Heart right ventricle (tissue), 16 donors: ENCODE measurements at regions not wholly inside any gene's neighbourhood (a gene's known extent, or its start where the extent isn't known, plus 50 kb on each side); places are given as distances from the start of the nearest gene placed in this dataset.

Source experiments
- ATAC-seq, 8 donors: fragments of 200-7000 bp; cut with Tn5 transposase; one replicate each; pipeline ENCODE4 v1.9.1; 2020; ENCODE audit warnings: mild to moderate bottlenecking in 8 of 8, moderate library complexity in 8 of 8, moderate number of reproducible peaks in 1 of 8
- DNase-seq, 2 donors: peaks; one replicate each; pipeline ENCODE4 v3.0.0-alpha.2; 2020
- H3K27ac ChIP-seq, 10 donors: fragments of 200-600 bp; sonication (generic) in 2 of 10; one replicate each; pipeline versions ENCODE4 v1.5.0 to v1.8.0; 2020 to 2022; ENCODE audit warnings: mild to moderate bottlenecking in 3 of 10
- H3K27me3 ChIP-seq, 7 donors: fragments of 200-600 bp; one replicate each; pipeline ENCODE4 v1.8.0; 2021 to 2022; ENCODE audit warnings: mild to moderate bottlenecking in 2 of 7
- H3K36me3 ChIP-seq, 9 donors: fragments of 200-600 bp; sonication (generic) in 1 of 9; one replicate each; pipeline versions ENCODE4 v1.5.0 to v1.8.0; 2020 to 2022; ENCODE audit warnings: mild to moderate bottlenecking in 2 of 9
- H3K4me1 ChIP-seq, 9 donors: fragments of 200-600 bp; sonication (generic) in 1 of 9; one replicate each; pipeline versions ENCODE4 v1.5.0 to v1.8.0; 2020 to 2022; ENCODE audit warnings: mild to moderate bottlenecking in 4 of 9
- H3K4me3 ChIP-seq, 10 donors: fragments of 200-600 bp; sonication (generic) in 2 of 10; one replicate each; pipeline versions ENCODE4 v1.5.0 to v1.8.0; 2020 to 2022; ENCODE audit warnings: mild to moderate bottlenecking in 7 of 10, moderate library complexity in 2 of 10
- H3K9me3 ChIP-seq, 11 donors: fragments of 200-600 bp in 10 of 11; sonication (generic) in 2 of 11; one replicate each; pipeline versions ENCODE4 v1.5.0 to v1.8.0; 2013 to 2022; ENCODE audit warnings: mild to moderate bottlenecking in 2 of 11, control low read depth in 1 of 11, moderate library complexity in 1 of 11
- CTCF ChIP-seq, 9 donors: fragments of 200-600 bp; sonication (generic) in 2 of 9; IDR thresholded peaks; one replicate each; pipeline versions ENCODE4 v1.5.0 to v1.8.0; 2021 to 2022; ENCODE audit warnings: antibody characterized with exemption in 9 of 9, mild to moderate bottlenecking in 5 of 9, moderate library complexity in 1 of 9
- WGBS, 2 donors: extraction: QIAGEN DNeasy Blood & Tissue Kit; methylation state at CpG; one replicate each; pipeline ENCODE4 v1.1.7; 2013; ENCODE audit warnings: inconsistent platforms in 1 of 2; 5-methylcytosine and 5-hydroxymethylcytosine counted together
- intact Hi-C, 10 donors: fragments of 100-400 bp; cut with DNase I; formaldehyde crosslinking; loops; one replicate each; pipeline versions ENCODE4 v1.11.1 to v1.14.2; 2022
- donor health status: Arrhythmogenic right ventricular cardiomyopathy.
- donor health status: ischemic (EF 13 %, LVEDD 7.1; RV severe dilation, severe dysfunction).
- donor health status: healthy with polysubstance abuse.
- donor health status: DM: no; HTN: yes; CAD: no.
- donor health status: DM: no; HTN: no; CAD: no.
- donor health status: ischemic (EF 25% LVEDD 6.9; RV normal size, moderate dysfunction).
- donor health status: ischemic (EF 25% LVEDD 5.7; RV mildly dilated, moderate dysfunction).
- donor health status: healthy.
- donor health status: DM: yes; HTN: yes; CAD: no.
- donor health status: Ischemic cardiomyopathy.
- donor health status: ischemic (EF 35%, LVEDD 5.7; RV mildly dilated, moderate dysfunction).
- donor health status: nonischemic (EF 11% LVEDD 7.7; RV severe dilation, severe dysfunction).
- donor health status: DM: yes; HTN: yes; CAD: no.
- donor health status: PGD.
- donor health status: ischemic (EF 29% LVEDD 5.4; RV normal size, mild dysfunction).
- donor health status: nonischemic (EF 23%, LVEDD 6.1; RV moderate dilation, normal function).

GRCh38 chr10:14456870-14457266 is 126.1 kb upstream of the FRMD4A start:
- peaks cover 0 to 13% (median 0%) of the 10 kb centered on the region in 9 donors for H3K4me1 ChIP-seq
- intact Hi-C loops, result no loop called here
- WGBS, 2 donors, result 92 to 93% methylated on average over 2 of the region's 2 CpGs
- ATAC-seq (no peak), DNase-seq (no peak)
- no peak for TF ChIP-seq CTCF (IDR thresholded peaks at IDR 0.05)
- H3K4me3 ChIP-seq, result no peak overlapping the region
- H3K27ac ChIP-seq, result no peak overlapping the region
- peaks cover 0 to 5% (median 0%) of the 10 kb centered on the region in 7 donors for H3K27me3 ChIP-seq
- H3K9me3 ChIP-seq, result no peaks in the 10 kb centered on the region
- H3K36me3 ChIP-seq, result no peaks in the 10 kb centered on the region

- WGBS, 2 donors, result 76 to 90% methylated on average over 6 of the region's 6 CpGs
- Histone ChIP-seq H3K36me3 (no peaks in the 10 kb centered on the region), H3K4me1 (peaks cover 0 to 13% (median 0%) of the 10 kb centered on the region in 9 donors), H3K9me3 (no peaks in the 10 kb centered on the region), H3K4me3 (no peak overlapping the region), H3K27me3 (peaks cover 0 to 5% (median 0%) of the 10 kb centered on the region in 7 donors), H3K27ac (no peak overlapping the region)
- intact Hi-C loops, result no loop called here
- TF ChIP-seq CTCF (IDR thresholded peaks at IDR 0.05), result no peak
- ATAC-seq (no peak), DNase-seq (no peak)
Measured at GRCh38 chr10:14456218-14456869, 125.6 kb upstream of the FRMD4A start.

- ATAC-seq, result no peak
- TF ChIP-seq CTCF (IDR thresholded peaks at IDR 0.05), result no peak
- intact Hi-C loops, result no loop called here
- Histone ChIP-seq H3K4me3 (no peak overlapping the region), H3K9me3 (no peaks in the 10 kb centered on the region), H3K27me3 (no peaks in the 10 kb centered on the region), H3K36me3 (no peaks in the 10 kb centered on the region), H3K27ac (no peak overlapping the region), H3K4me1 (peaks cover 0 to 11% (median 5%) of the 10 kb centered on the region in 9 donors)
- WGBS, 2 donors, result 94 to 96% methylated on average over 10 of the region's 10 CpGs
- no peak for DNase-seq
Measured at GRCh38 chr10:14454629-14455028, 123.9 kb upstream of the FRMD4A start.

GRCh38 chr10:14454206-14454605 is 123.5 kb upstream of the FRMD4A start:
- DNase-seq, result no peak
- H3K27me3 ChIP-seq, result no peaks in the 10 kb centered on the region
- no peak for ATAC-seq
- H3K4me1 ChIP-seq, result peaks cover 0 to 12% (median 1%) of the 10 kb centered on the region in 9 donors
- no peak overlapping the region for H3K27ac ChIP-seq
- WGBS, 2 donors, result 93 to 96% methylated on average over 12 of the region's 12 CpGs
- H3K4me3 ChIP-seq, result no peak overlapping the region
- H3K9me3 ChIP-seq, result no peaks in the 10 kb centered on the region
- intact Hi-C loops, result no loop called here
- no peaks in the 10 kb centered on the region for H3K36me3 ChIP-seq
- TF ChIP-seq CTCF (IDR thresholded peaks at IDR 0.05), result no peak
